Transverse colon (tissue), 4 donors: ENCODE measurements at regions not wholly inside any gene's neighbourhood (a gene's known extent, or its start where the extent isn't known, plus 50 kb on each side); places are given as distances from the start of the nearest gene placed in this dataset.

Experiments used
- CTCF ChIP-seq, 5 experiments: fragments of 200-600 bp in 3 of 5; fragments of 450-650 bp in 2 of 5; sonication (generic) in 3 of 5; IDR thresholded peaks; 1 replicate in 2 of 5; 2 replicates in 3 of 5; pipeline ENCODE4 v1.5.1; 2016 to 2017; ENCODE audit warnings: antibody characterized with exemption in 5 of 5, inconsistent platforms in 3 of 5, mild to moderate bottlenecking in 2 of 5, moderate library complexity in 1 of 5
- EP300 ChIP-seq: sonication (generic); formaldehyde crosslinking; IDR thresholded peaks from one replicate; pipeline ENCODE4 v1.6.1; 2017; ENCODE audit warnings: antibody characterized with exemption, low read depth
- POLR2A ChIP-seq: fragments of 450-650 bp; IDR thresholded peaks from one replicate; pipeline ENCODE4 v1.6.1; 2016; ENCODE audit warnings: antibody characterized with exemption, mild to moderate bottlenecking, moderate library complexity
- POLR2AphosphoS5 ChIP-seq, 3 donors: sonication (generic); formaldehyde crosslinking; IDR thresholded peaks; one replicate each; pipeline ENCODE4 v1.6.1; 2016; ENCODE audit warnings: antibody characterized with exemption in 3 of 3

- no peak for TF ChIP-seq CTCF (IDR thresholded peaks at IDR 0.05)
- no peak for TF ChIP-seq POLR2A
- no peak for TF ChIP-seq POLR2AphosphoS5 (IDR thresholded peaks at IDR 0.05)
- TF ChIP-seq EP300, result no peak
These were observed 343.0 kb upstream of the TENM4 start for GRCh38 chr11:79783833-79784232.
